ENCODE measurements at regions not wholly inside any gene's neighbourhood (a gene's known extent, or its start where the extent isn't known, plus 50 kb on each side); places are given as distances from the start of the nearest gene placed in this dataset.
A peak's percentile ranks its signal among the peaks of the same experiment; 100 is the strongest.

DNA sequence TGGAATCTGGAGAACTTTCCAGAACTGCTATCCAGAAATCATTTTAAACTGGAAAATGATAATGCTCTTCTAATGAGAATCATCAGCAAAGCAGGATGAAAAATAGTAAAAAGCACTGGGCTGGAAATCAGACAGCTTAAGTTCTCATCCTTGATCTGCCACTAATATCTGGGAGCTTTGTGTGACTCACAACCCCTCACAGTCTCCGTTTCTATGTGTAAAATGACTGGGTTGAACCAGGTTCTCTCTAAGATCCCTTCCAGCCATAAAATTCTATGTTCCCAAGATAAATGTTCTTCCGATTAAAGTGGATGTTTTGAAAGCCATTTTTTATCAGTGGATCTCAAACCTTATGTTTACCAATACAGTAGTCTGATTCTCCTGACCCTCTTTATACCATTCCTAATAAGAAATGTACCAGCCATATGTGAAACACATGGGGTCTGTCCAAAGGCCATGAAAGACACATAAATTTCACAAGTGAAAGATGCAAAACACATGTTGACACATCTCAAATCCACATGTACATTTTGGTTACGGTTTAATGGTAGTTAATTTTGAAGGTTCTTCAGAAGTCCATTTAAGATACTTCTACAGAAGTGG is 188.8 kb downstream of the EN1 start:
- Histone ChIP-seq H3K36me3 (ENCODE audit: control insufficient read depth, insufficient read depth, low read length) (no peaks in the 10 kb centered on the region), H3K4me3 (ENCODE audit: low read length) (no peak overlapping the region), H3K79me1 (ENCODE audit: low read length) (no peaks in the 10 kb centered on the region), H3K4me2 (ENCODE audit: low read length) (no peak overlapping the region), H2BK5ac (ENCODE audit: low read length) (no peak overlapping the region), H3K27ac (ENCODE audit: low read depth, low read length) (no peak overlapping the region), H4K5ac (ENCODE audit: low read length) (no peak overlapping the region), H3K23ac (ENCODE audit: low read length) (no peak overlapping the region), H2BK15ac (replicated peaks; ENCODE audit: low read depth) (no peak overlapping the region), H3K9ac (ENCODE audit: low read length) (no peak overlapping the region), H3K4ac (ENCODE audit: low read depth, low read length) (no peak overlapping the region), H3K56ac (ENCODE audit: low read length) (no peak overlapping the region), H2BK120ac (ENCODE audit: low read depth, low read length) (no peak overlapping the region), H3K27me3 (ENCODE audit: insufficient read depth, low read length, poor library complexity) (no peaks in the 10 kb centered on the region), H4K8ac (ENCODE audit: low read depth, low read length) (no peak overlapping the region), H3K18ac (ENCODE audit: low read length) (no peak overlapping the region), H3K4me1 (ENCODE audit: control insufficient read depth, low read depth, low read length) (no peaks in the 10 kb centered on the region), H2AK5ac (ENCODE audit: low read length) (no peak overlapping the region), H3K79me2 (ENCODE audit: control insufficient read depth, insufficient read depth, low read length) (no peaks in the 10 kb centered on the region)
- WGBS (ENCODE audit: extremely low coverage, insufficient coverage, low lambda C conversion rate) = no CpG with 5 or more reads among the region's 3 CpGs
- no peak for DNase-seq

GRCh38 chr2:118657466-118657865 is 190.0 kb downstream of the EN1 start:
- no peak overlapping the region for H3K56ac ChIP-seq (ENCODE audit: low read length)
- no peaks in the 10 kb centered on the region for H3K4me1 ChIP-seq (ENCODE audit: control insufficient read depth, low read depth, low read length)
- no peaks in the 10 kb centered on the region for H3K79me2 ChIP-seq (ENCODE audit: control insufficient read depth, insufficient read depth, low read length)
- no peak overlapping the region for H3K18ac ChIP-seq (ENCODE audit: low read length)
- H3K27me3 ChIP-seq (ENCODE audit: insufficient read depth, low read length, poor library complexity) = no peaks in the 10 kb centered on the region
- H2BK5ac ChIP-seq (ENCODE audit: low read length) = no peak overlapping the region
- no peak overlapping the region for H4K5ac ChIP-seq (ENCODE audit: low read length)
- DNase-seq = no peak
- no CpG with 5 or more reads among the region's 2 CpGs for WGBS (ENCODE audit: extremely low coverage, insufficient coverage, low lambda C conversion rate)
- no peak overlapping the region for H2BK120ac ChIP-seq (ENCODE audit: low read depth, low read length)
- no peak overlapping the region for H4K8ac ChIP-seq (ENCODE audit: low read depth, low read length)
- no peak overlapping the region for H3K23ac ChIP-seq (ENCODE audit: low read length)
- no peak overlapping the region for H2AK5ac ChIP-seq (ENCODE audit: low read length)
- no peak overlapping the region for H2BK15ac ChIP-seq (replicated peaks; ENCODE audit: low read depth)
- H3K36me3 ChIP-seq (ENCODE audit: control insufficient read depth, insufficient read depth, low read length) = no peaks in the 10 kb centered on the region
- H3K4me3 ChIP-seq (ENCODE audit: low read length) = no peak overlapping the region
- H3K9ac ChIP-seq (ENCODE audit: low read length) = no peak overlapping the region
- no peaks in the 10 kb centered on the region for H3K79me1 ChIP-seq (ENCODE audit: low read length)
- H3K4me2 ChIP-seq (ENCODE audit: low read length) = no peak overlapping the region
- H3K4ac ChIP-seq (ENCODE audit: low read depth, low read length) = no peak overlapping the region
- no peak overlapping the region for H3K27ac ChIP-seq (ENCODE audit: low read depth, low read length)

DNA sequence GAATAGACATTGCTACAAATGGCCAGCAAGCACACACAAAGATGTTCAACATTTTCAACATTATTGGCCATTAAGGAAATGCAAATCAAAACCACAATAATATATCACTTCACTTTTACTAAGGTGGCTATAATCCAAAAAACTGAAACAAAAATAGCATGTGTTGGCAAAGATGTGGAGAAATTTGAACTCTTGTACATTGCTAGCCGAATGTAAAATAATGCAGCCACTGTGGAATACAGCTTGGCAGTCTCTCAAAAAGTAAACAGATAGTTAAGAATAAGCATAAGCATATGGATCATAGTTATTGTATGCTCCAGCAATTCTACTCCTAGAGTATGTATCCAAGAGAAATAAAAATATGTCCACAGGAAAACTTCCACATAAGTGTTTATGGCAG is 192.5 kb downstream of the EN1 start:
- Histone ChIP-seq H3K79me1 (ENCODE audit: low read length) (no peaks in the 10 kb centered on the region), H2BK15ac (replicated peaks; ENCODE audit: low read depth) (no peak overlapping the region), H3K56ac (ENCODE audit: low read length) (no peak overlapping the region), H2BK120ac (ENCODE audit: low read depth, low read length) (no peak overlapping the region), H3K4me1 (ENCODE audit: control insufficient read depth, low read depth, low read length) (no peaks in the 10 kb centered on the region), H2AK5ac (ENCODE audit: low read length) (no peak overlapping the region), H3K4ac (ENCODE audit: low read depth, low read length) (no peak overlapping the region), H3K18ac (ENCODE audit: low read length) (no peak overlapping the region), H3K9ac (ENCODE audit: low read length) (no peak overlapping the region), H3K36me3 (ENCODE audit: control insufficient read depth, insufficient read depth, low read length) (no peaks in the 10 kb centered on the region), H3K23ac (ENCODE audit: low read length) (no peak overlapping the region), H3K4me3 (ENCODE audit: low read length) (no peak overlapping the region), H3K79me2 (ENCODE audit: control insufficient read depth, insufficient read depth, low read length) (no peaks in the 10 kb centered on the region), H3K27ac (ENCODE audit: low read depth, low read length) (no peak overlapping the region), H4K5ac (ENCODE audit: low read length) (no peak overlapping the region), H3K4me2 (ENCODE audit: low read length) (no peak overlapping the region), H2BK5ac (ENCODE audit: low read length) (no peak overlapping the region), H4K8ac (ENCODE audit: low read depth, low read length) (no peak overlapping the region), H3K27me3 (ENCODE audit: insufficient read depth, low read length, poor library complexity) (no peaks in the 10 kb centered on the region)
- no peak for DNase-seq
- WGBS (ENCODE audit: extremely low coverage, insufficient coverage, low lambda C conversion rate) = no CpG with 5 or more reads among the region's 1 CpG

DNA sequence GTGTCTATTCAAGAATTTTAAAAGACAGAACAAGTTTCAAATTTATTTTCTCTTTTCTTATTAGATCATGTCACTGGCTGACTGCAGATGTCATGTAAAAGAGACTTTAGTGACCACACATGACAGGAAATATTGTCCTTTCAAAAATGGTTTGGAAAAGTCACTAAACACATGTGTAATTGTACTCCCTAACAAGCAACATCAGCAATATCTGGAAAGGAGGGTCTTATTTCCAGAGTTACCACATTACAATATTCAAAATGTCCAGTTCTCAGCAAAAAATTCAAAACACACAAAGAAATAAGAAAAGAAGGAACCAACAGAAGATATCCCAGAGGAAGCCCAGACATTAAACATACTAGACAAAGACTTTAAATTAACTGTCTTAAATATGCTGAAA is 197.1 kb downstream of the EN1 start:
- Histone ChIP-seq H3K4me1 (ENCODE audit: control insufficient read depth, low read depth, low read length) (no peaks in the 10 kb centered on the region), H3K9ac (ENCODE audit: low read length) (no peak overlapping the region), H3K4me2 (ENCODE audit: low read length) (no peak overlapping the region), H3K79me1 (ENCODE audit: low read length) (no peaks in the 10 kb centered on the region), H3K27ac (ENCODE audit: low read depth, low read length) (no peak overlapping the region), H3K36me3 (ENCODE audit: control insufficient read depth, insufficient read depth, low read length) (no peaks in the 10 kb centered on the region), H2BK15ac (replicated peaks; ENCODE audit: low read depth) (no peak overlapping the region), H3K79me2 (ENCODE audit: control insufficient read depth, insufficient read depth, low read length) (no peaks in the 10 kb centered on the region), H2BK5ac (ENCODE audit: low read length) (no peak overlapping the region), H4K8ac (ENCODE audit: low read depth, low read length) (no peak overlapping the region), H3K4me3 (ENCODE audit: low read length) (no peak overlapping the region), H4K5ac (ENCODE audit: low read length) (no peak overlapping the region), H3K18ac (ENCODE audit: low read length) (no peak overlapping the region), H3K27me3 (ENCODE audit: insufficient read depth, low read length, poor library complexity) (no peaks in the 10 kb centered on the region), H3K4ac (ENCODE audit: low read depth, low read length) (no peak overlapping the region), H2AK5ac (ENCODE audit: low read length) (no peak overlapping the region), H3K56ac (ENCODE audit: low read length) (no peak overlapping the region), H3K23ac (ENCODE audit: low read length) (no peak overlapping the region), H2BK120ac (ENCODE audit: low read depth, low read length) (no peak overlapping the region)
- DNase-seq = no peak

- Histone ChIP-seq H2BK120ac (ENCODE audit: low read depth, low read length) (no peak overlapping the region), H3K56ac (ENCODE audit: low read length) (no peak overlapping the region), H3K18ac (ENCODE audit: low read length) (no peak overlapping the region), H2BK15ac (replicated peaks; ENCODE audit: low read depth) (no peak overlapping the region), H3K4me3 (ENCODE audit: low read length) (no peak overlapping the region), H3K4me2 (ENCODE audit: low read length) (no peak overlapping the region), H3K4ac (ENCODE audit: low read depth, low read length) (no peak overlapping the region), H3K23ac (ENCODE audit: low read length) (no peak overlapping the region), H3K27me3 (ENCODE audit: insufficient read depth, low read length, poor library complexity) (no peaks in the 10 kb centered on the region), H4K8ac (ENCODE audit: low read depth, low read length) (no peak overlapping the region), H3K79me2 (ENCODE audit: control insufficient read depth, insufficient read depth, low read length) (no peaks in the 10 kb centered on the region), H3K27ac (ENCODE audit: low read depth, low read length) (no peak overlapping the region), H3K79me1 (ENCODE audit: low read length) (no peaks in the 10 kb centered on the region), H2BK5ac (ENCODE audit: low read length) (no peak overlapping the region), H3K9ac (ENCODE audit: low read length) (no peak overlapping the region), H3K4me1 (ENCODE audit: control insufficient read depth, low read depth, low read length) (peaks cover 3% of the 10 kb centered on the region), H2AK5ac (ENCODE audit: low read length) (no peak overlapping the region), H4K5ac (ENCODE audit: low read length) (no peak overlapping the region), H3K36me3 (ENCODE audit: control insufficient read depth, insufficient read depth, low read length) (no peaks in the 10 kb centered on the region)
- peak; percentile 24 for DNase-seq
- WGBS (ENCODE audit: extremely low coverage, insufficient coverage, low lambda C conversion rate) = no CpG with 5 or more reads among the region's 7 CpGs
Measured at GRCh38 chr2:118645876-118646275, 201.6 kb downstream of the EN1 start.

- Histone ChIP-seq H3K23ac (ENCODE audit: low read length) (no peak overlapping the region), H4K5ac (ENCODE audit: low read length) (no peak overlapping the region), H3K27ac (ENCODE audit: low read depth, low read length) (no peak overlapping the region), H3K4me1 (ENCODE audit: control insufficient read depth, low read depth, low read length) (peaks cover 3% of the 10 kb centered on the region), H2BK120ac (ENCODE audit: low read depth, low read length) (no peak overlapping the region), H3K79me1 (ENCODE audit: low read length) (no peaks in the 10 kb centered on the region), H3K79me2 (ENCODE audit: control insufficient read depth, insufficient read depth, low read length) (no peaks in the 10 kb centered on the region), H3K4me2 (ENCODE audit: low read length) (no peak overlapping the region), H3K4ac (ENCODE audit: low read depth, low read length) (no peak overlapping the region), H3K4me3 (ENCODE audit: low read length) (no peak overlapping the region), H3K56ac (ENCODE audit: low read length) (no peak overlapping the region), H3K27me3 (ENCODE audit: insufficient read depth, low read length, poor library complexity) (no peaks in the 10 kb centered on the region), H3K9ac (ENCODE audit: low read length) (no peak overlapping the region), H4K8ac (ENCODE audit: low read depth, low read length) (no peak overlapping the region), H2BK5ac (ENCODE audit: low read length) (no peak overlapping the region), H2AK5ac (ENCODE audit: low read length) (no peak overlapping the region), H2BK15ac (replicated peaks; ENCODE audit: low read depth) (no peak overlapping the region), H3K36me3 (ENCODE audit: control insufficient read depth, insufficient read depth, low read length) (no peaks in the 10 kb centered on the region), H3K18ac (ENCODE audit: low read length) (no peak overlapping the region)
- peak; percentile 89 for DNase-seq
- no CpG with 5 or more reads among the region's 4 CpGs for WGBS (ENCODE audit: extremely low coverage, insufficient coverage, low lambda C conversion rate)
Measured at GRCh38 chr2:118644190-118644589, 203.3 kb downstream of the EN1 start.
